Prostate gland (tissue), 2 donors: ENCODE measurements at regions not wholly inside any gene's neighbourhood (a gene's known extent, or its start where the extent isn't known, plus 50 kb on each side); places are given as distances from the start of the nearest gene placed in this dataset.
A peak's percentile ranks its signal among the peaks of the same experiment; 100 is the strongest.

Source experiments
- DNase-seq: peaks from one replicate; pipeline ENCODE4 v3.0.0-alpha.2; 2019; ENCODE audit warnings: low spot score
- H3K27ac ChIP-seq, 2 donors: fragments of 200-600 bp; sonication (generic); 2 replicates each; pipeline ENCODE4 v1.5.1; 2017 to 2019
- H3K27me3 ChIP-seq: fragments of 200-600 bp; sonication (generic); replicated peaks from 2 replicates; pipeline ENCODE4 v1.5.1; 2019; ENCODE audit not compliant: insufficient read depth
- H3K36me3 ChIP-seq, 2 donors: fragments of 200-600 bp; sonication (generic); 1 replicate in 1 of 2; 2 replicates in 1 of 2; pipeline versions ENCODE4 v1.5.1 to v1.8.1; 2017 to 2019
- H3K4me1 ChIP-seq: fragments of 200-600 bp; sonication (generic); replicated peaks from 2 replicates; pipeline ENCODE4 v1.5.1; 2019
- H3K4me3 ChIP-seq, 2 donors: fragments of 200-600 bp; sonication (generic); 2 replicates each; pipeline ENCODE4 v1.5.1; 2017 to 2019
- H3K9me3 ChIP-seq: fragments of 200-600 bp; sonication (generic); 2 replicates; pipeline ENCODE4 v1.5.1; 2017
- POLR2A ChIP-seq: fragments of 450-650 bp; IDR thresholded peaks from one replicate; pipeline ENCODE4 v1.6.1; 2016; ENCODE audit warnings: antibody characterized with exemption, mild to moderate bottlenecking
- POLR2AphosphoS5 ChIP-seq: sonication (generic); formaldehyde crosslinking; IDR thresholded peaks from one replicate; pipeline ENCODE4 v1.6.1; 2017; ENCODE audit warnings: antibody characterized with exemption
- WGBS: methylation state at CpG from one replicate; pipeline ENCODE4 v1.1.5; 2018; 5-methylcytosine and 5-hydroxymethylcytosine counted together
- intact Hi-C: fragments of 100-400 bp; cut with DNase I; formaldehyde crosslinking; loops from one replicate; pipeline ENCODE4 v1.14.2; 2022
- TF ChIP-seq, protein P1 (sequence below), 4 experiments: fragments of 200-600 bp in 2 of 4; fragments of 450-650 bp in 2 of 4; sonication (generic) in 2 of 4; IDR thresholded peaks; 1 replicate in 3 of 4; 2 replicates in 1 of 4; pipeline ENCODE4 v1.5.1; 2016 to 2019; ENCODE audit warnings: antibody characterized with exemption in 4 of 4, mild to moderate bottlenecking in 2 of 4, moderate library complexity in 2 of 4

DNA sequence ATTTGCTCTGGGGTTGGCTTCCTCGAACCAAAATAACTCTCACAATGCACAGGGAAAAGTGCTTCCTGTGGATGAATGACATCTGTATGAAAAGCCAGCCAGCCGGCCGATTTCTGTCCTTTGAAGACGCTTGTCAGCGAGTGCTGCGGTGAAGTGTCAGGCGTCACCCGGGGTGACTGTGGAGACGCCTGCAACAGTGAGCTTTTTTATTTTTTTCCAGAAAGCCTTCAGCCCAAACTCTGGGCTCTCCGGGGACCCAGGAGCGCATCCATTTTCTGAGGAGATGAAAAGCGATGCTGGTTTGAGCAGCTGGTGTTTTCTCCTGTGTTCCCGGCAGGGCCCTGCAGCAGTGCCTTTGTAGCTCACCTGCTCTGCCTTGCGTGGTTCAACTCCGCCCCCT, 147.9 kb upstream of the MYL2 start:
- Histone ChIP-seq H3K4me3 (no peak overlapping the region), H3K27ac (peak overlapping the region; percentile 88 to 94), H3K27me3 (no peaks in the 10 kb centered on the region), H3K36me3 (no peaks in the 10 kb centered on the region), H3K4me1 (peaks cover 12% of the 10 kb centered on the region), H3K9me3 (no peaks in the 10 kb centered on the region)
- TF ChIP-seq, protein P1, sequence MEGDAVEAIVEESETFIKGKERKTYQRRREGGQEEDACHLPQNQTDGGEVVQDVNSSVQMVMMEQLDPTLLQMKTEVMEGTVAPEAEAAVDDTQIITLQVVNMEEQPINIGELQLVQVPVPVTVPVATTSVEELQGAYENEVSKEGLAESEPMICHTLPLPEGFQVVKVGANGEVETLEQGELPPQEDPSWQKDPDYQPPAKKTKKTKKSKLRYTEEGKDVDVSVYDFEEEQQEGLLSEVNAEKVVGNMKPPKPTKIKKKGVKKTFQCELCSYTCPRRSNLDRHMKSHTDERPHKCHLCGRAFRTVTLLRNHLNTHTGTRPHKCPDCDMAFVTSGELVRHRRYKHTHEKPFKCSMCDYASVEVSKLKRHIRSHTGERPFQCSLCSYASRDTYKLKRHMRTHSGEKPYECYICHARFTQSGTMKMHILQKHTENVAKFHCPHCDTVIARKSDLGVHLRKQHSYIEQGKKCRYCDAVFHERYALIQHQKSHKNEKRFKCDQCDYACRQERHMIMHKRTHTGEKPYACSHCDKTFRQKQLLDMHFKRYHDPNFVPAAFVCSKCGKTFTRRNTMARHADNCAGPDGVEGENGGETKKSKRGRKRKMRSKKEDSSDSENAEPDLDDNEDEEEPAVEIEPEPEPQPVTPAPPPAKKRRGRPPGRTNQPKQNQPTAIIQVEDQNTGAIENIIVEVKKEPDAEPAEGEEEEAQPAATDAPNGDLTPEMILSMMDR (IDR thresholded peaks at IDR 0.05), result no peak
- no peak for TF ChIP-seq POLR2AphosphoS5
- TF ChIP-seq POLR2A, result no peak
- intact Hi-C loops, result no loop called here
- WGBS, result 61% methylated on average over 15 of the region's 15 CpGs
- no peak for DNase-seq

DNA sequence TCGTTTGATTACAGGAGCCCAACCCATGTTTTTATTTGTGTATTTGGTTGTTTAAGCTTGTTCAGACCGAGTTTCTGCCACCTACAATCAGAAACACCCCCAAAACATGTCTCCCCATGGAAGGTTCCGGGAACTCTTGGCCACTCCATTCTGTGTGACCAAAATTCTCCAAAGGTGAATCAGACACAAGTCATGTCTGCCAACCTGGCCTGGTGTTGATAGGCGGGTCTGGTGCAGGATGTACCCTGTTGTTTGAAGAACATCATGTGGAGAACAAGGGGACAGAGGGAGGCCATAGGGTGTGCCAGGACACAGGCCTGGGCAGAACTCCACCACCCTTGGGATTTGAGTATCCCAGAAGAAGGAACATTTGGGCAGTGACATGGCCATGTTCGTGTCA, 147.1 kb upstream of the MYL2 start:
- no peaks in the 10 kb centered on the region for H3K9me3 ChIP-seq
- H3K27me3 ChIP-seq, result no peaks in the 10 kb centered on the region
- no peaks in the 10 kb centered on the region for H3K36me3 ChIP-seq
- H3K4me1 ChIP-seq, result peaks cover 20% of the 10 kb centered on the region
- TF ChIP-seq, protein P1 (IDR thresholded peaks at IDR 0.05), result no peak
- TF ChIP-seq POLR2AphosphoS5, result peak; percentile 99
- no peak for TF ChIP-seq POLR2A
- peak; percentile 96 for DNase-seq
- WGBS, result 58% methylated on average over 5 of the region's 5 CpGs
- peak overlapping the region; percentile 88 to 94 for H3K27ac ChIP-seq
- intact Hi-C loops, result no loop called here
- H3K4me3 ChIP-seq, result no peak overlapping the region

DNA sequence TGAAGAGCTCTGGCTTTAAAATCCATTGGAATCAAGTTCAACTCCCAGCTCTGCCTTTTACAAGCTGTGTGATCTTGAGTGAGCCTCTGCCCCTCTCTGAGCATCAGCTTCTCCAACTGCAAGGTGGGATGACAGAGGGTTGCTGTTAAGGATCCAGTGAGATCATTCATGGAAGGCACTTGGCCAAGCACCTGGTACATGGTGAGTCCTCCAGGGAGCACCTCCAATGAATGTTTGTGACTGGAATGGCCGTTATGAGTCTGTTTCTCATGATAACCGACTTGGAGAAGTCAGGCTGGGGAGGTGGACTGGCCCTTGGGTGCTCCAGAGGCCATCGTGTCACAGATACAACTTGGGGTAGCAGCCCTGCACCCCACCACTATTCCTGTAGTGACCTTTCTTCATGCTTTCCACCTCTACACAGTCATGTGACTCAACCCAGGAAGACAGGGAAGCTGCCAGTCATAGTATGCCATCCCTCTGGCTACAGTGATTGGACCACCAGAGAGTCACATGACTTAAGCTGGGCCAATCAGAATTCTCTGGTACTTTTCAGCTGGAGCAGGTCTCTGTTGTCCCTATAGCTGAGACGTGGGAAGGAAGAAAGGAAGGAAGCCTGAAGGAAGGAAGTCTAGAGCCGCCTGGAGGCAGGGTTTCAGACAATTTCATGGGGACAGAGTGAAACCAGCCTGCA, 146.5 kb upstream of the MYL2 start:
- H3K4me3 ChIP-seq, result no peak overlapping the region
- H3K4me1 ChIP-seq, result peaks cover 21% of the 10 kb centered on the region
- TF ChIP-seq POLR2AphosphoS5, result no peak
- TF ChIP-seq, protein P1 (IDR thresholded peaks at IDR 0.05), result no peak
- TF ChIP-seq POLR2A, result no peak
- H3K36me3 ChIP-seq, result no peaks in the 10 kb centered on the region
- H3K27me3 ChIP-seq, result no peaks in the 10 kb centered on the region
- no peak for DNase-seq
- intact Hi-C loops, result no loop called here
- H3K27ac ChIP-seq, result peak overlapping the region; percentile 88 to 94
- no peaks in the 10 kb centered on the region for H3K9me3 ChIP-seq
- 79% methylated on average over 5 of the region's 5 CpGs for WGBS

DNA sequence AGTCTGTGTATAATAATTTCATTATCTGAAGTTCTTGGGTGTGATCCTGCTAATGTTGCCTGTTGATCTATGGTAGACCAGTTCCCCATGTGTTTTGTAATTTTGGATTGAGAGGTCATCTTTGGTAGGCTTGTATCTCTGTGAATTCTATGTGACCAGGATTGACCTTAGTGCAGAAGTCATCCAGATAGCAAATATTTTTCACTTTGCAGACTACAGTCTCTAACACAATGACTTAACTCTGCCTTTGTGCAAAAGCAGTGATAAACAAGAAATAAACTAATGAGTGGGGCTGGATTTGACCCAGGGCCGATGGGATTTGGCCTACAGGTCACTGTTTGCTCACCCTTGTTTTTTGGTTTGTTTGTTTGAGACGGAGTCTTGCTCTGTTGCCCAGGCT, 144.6 kb upstream of the MYL2 start:
- TF ChIP-seq POLR2AphosphoS5 (no peak), POLR2A (no peak)
- TF ChIP-seq, protein P1 (IDR thresholded peaks at IDR 0.05), result no peak
- no peaks in the 10 kb centered on the region for H3K36me3 ChIP-seq
- H3K27me3 ChIP-seq, result no peaks in the 10 kb centered on the region
- intact Hi-C loops, result no loop called here
- 93% methylated on average over 2 of the region's 2 CpGs for WGBS
- DNase-seq, result no peak
- no peaks in the 10 kb centered on the region for H3K9me3 ChIP-seq
- H3K27ac ChIP-seq, result peak overlapping the region; percentile 51 to 94
- H3K4me1 ChIP-seq, result peaks cover 21% of the 10 kb centered on the region
- H3K4me3 ChIP-seq, result no peak overlapping the region

DNA sequence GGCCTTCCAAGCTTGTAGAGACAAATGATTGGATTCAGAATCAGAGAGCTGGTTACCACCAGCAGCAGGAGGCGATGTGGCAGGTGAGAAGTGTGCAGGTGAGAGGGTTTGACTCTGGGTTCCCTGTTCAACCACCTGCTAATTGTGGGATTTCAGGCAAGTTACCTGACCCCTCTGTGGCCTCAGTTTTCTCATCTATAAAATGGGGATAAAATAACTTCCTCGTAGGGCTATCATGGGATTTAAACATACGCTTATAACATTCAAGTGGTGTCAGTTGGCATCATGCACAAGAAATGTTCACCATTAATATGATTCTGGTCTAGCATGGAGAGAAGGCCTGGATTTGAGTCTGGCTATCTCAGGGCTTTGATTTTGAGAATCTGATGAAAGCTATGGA, 143.8 kb upstream of the MYL2 start:
- intact Hi-C loops, result no loop called here
- WGBS, result 95% methylated on average over 3 of the region's 3 CpGs
- no peak for DNase-seq
- TF ChIP-seq POLR2AphosphoS5, result no peak
- TF ChIP-seq, protein P1 (IDR thresholded peaks at IDR 0.05), result no peak
- no peak for TF ChIP-seq POLR2A
- Histone ChIP-seq H3K4me3 (no peak overlapping the region), H3K27me3 (no peaks in the 10 kb centered on the region), H3K9me3 (no peaks in the 10 kb centered on the region), H3K36me3 (no peaks in the 10 kb centered on the region), H3K27ac (peak overlapping the region; percentile 51 to 94), H3K4me1 (peaks cover 21% of the 10 kb centered on the region)
